ENCODE measurements at regions not wholly inside any gene's neighbourhood (a gene's known extent, or its start where the extent isn't known, plus 50 kb on each side); places are given as distances from the start of the nearest gene placed in this dataset.
"Not testable (repeated sequence)": the region's sequence is repeated elsewhere in the genome, so short reads cannot be mapped to it uniquely, and the experiment has no call there.

DNA sequence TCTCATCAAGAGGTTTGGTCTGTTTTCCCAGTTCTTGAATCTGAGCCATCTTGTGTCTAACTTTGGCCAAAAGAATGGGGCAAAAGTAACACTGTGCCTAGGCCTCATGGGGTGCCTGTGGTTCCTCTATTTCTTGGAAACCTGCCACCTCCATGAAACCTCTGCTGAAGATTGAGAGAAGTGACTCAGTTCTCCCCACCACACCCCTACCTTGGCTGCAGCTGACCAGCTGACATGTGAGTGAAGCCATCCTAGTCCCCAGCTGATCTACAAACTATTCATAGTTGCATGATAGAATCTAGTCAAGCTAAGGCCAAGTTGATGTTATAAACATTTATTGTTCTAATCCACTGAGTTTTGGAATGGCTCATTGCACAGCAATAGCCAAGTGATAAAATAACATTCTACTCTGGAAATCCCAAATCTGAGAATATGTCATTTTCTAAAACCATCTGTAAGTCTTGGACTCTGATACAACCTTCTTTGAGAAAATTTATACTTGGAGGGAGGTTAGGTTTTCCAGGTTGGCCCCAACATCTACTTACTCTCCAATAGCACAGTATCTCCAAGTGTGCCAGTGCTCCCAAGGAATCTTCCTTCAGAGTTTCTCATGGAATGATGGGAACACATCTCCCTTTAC, 107.0 kb upstream of the SMLR1 start:
- Mint-ChIP-seq H3K4me1 (peaks cover 2% of the 10 kb centered on the region), H3K9me3 (peaks cover 21% of the 10 kb centered on the region), H3K27ac (no peak overlapping the region), H3K36me3 (no peaks in the 10 kb centered on the region), H3K27me3 (ENCODE audit: low read depth) (no peaks in the 10 kb centered on the region), H3K4me3 (no peak overlapping the region)
- TF ChIP-seq, protein P1, sequence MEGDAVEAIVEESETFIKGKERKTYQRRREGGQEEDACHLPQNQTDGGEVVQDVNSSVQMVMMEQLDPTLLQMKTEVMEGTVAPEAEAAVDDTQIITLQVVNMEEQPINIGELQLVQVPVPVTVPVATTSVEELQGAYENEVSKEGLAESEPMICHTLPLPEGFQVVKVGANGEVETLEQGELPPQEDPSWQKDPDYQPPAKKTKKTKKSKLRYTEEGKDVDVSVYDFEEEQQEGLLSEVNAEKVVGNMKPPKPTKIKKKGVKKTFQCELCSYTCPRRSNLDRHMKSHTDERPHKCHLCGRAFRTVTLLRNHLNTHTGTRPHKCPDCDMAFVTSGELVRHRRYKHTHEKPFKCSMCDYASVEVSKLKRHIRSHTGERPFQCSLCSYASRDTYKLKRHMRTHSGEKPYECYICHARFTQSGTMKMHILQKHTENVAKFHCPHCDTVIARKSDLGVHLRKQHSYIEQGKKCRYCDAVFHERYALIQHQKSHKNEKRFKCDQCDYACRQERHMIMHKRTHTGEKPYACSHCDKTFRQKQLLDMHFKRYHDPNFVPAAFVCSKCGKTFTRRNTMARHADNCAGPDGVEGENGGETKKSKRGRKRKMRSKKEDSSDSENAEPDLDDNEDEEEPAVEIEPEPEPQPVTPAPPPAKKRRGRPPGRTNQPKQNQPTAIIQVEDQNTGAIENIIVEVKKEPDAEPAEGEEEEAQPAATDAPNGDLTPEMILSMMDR (IDR thresholded peaks at IDR 0.05; ENCODE audit: unreplicated experiment) = no peak
- DNase-seq (ENCODE audit: low spot score in 2 of 2, unreplicated experiment in 2 of 2) = no peak

DNA sequence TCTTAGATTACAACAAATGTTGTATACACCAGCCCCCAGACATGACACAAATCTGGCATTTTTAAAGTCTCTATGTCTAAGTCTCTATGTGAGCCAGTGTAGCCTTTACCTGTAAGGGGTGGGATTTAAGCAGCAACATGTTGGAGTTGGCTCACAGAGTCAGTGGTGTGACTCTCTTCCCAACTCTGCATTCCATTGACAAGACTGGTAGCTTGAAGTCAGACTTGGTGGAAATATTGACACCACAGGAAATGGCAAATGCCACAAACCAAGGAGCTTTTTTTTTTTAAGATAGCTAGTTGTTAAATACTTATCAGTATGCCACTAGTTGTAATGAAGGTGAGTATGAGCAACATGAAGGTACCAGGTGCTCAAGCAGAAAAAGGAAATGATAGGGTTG, 103.1 kb upstream of the SMLR1 start:
- peaks cover 21% of the 10 kb centered on the region for H3K9me3 Mint-ChIP-seq
- peaks cover 2% of the 10 kb centered on the region for H3K4me1 Mint-ChIP-seq
- H3K27ac Mint-ChIP-seq = no peak overlapping the region
- no peaks in the 10 kb centered on the region for H3K27me3 Mint-ChIP-seq (ENCODE audit: low read depth)
- TF ChIP-seq, protein P1 (IDR thresholded peaks at IDR 0.05; ENCODE audit: unreplicated experiment) = no peak
- no peak overlapping the region for H3K4me3 Mint-ChIP-seq
- no peak for DNase-seq (ENCODE audit: low spot score in 2 of 2, unreplicated experiment in 2 of 2)
- H3K36me3 Mint-ChIP-seq = peaks cover 2% of the 10 kb centered on the region

DNA sequence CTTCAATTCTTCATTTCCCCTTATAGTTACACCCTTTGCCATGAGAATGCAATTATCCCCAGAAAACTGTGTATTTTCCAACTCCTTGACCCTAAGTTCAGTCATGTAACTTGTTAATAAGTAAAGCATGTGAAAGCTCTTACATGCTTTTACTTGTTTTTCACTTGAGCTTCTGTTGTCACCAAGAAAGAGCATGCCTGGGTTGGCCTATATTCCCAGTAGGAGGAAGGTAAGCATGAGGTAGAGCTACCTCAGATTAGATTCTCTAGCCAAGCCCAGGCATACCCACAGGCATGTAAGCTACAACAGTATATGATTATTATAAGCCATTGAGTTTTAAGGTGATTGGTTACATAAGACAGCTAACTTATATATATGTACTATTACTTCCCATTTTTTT, 101.7 kb upstream of the SMLR1 start:
- H3K4me3 Mint-ChIP-seq = no peak overlapping the region
- peaks cover 2% of the 10 kb centered on the region for H3K4me1 Mint-ChIP-seq
- no peak overlapping the region for H3K27ac Mint-ChIP-seq
- no peak for DNase-seq (ENCODE audit: low spot score in 2 of 2, unreplicated experiment in 2 of 2)
- H3K9me3 Mint-ChIP-seq = peaks cover 17% of the 10 kb centered on the region
- peaks cover 2% of the 10 kb centered on the region for H3K36me3 Mint-ChIP-seq
- TF ChIP-seq, protein P1 (IDR thresholded peaks at IDR 0.05; ENCODE audit: unreplicated experiment) = no peak
- H3K27me3 Mint-ChIP-seq (ENCODE audit: low read depth) = no peaks in the 10 kb centered on the region

DNA sequence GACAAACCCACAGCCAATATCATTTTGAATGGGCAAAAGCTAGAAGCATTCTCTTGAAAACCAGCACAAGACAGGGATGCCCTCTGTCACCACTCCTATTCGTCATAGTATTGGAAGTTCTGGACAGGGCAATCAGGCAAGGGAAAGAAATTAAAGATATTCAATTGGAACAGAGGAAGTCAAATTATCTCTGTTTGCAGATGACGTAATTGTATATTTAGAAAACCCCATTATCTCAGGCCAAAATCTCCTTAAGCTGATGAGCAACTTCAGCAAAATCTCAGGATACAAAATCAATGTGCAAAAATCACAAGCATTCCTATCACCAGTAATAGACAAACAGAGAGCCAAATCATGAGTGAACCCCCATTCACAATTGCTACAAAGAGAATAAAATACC, 99.1 kb upstream of the SMLR1 start:
- not testable (repeated sequence) for DNase-seq (ENCODE audit: low spot score in 2 of 2, unreplicated experiment in 2 of 2); H3K27ac Mint-ChIP-seq; H3K27me3 Mint-ChIP-seq (ENCODE audit: low read depth); H3K4me1 Mint-ChIP-seq; H3K4me3 Mint-ChIP-seq; H3K36me3 Mint-ChIP-seq
- H3K9me3 Mint-ChIP-seq = peaks cover 17% of the 10 kb centered on the region

DNA sequence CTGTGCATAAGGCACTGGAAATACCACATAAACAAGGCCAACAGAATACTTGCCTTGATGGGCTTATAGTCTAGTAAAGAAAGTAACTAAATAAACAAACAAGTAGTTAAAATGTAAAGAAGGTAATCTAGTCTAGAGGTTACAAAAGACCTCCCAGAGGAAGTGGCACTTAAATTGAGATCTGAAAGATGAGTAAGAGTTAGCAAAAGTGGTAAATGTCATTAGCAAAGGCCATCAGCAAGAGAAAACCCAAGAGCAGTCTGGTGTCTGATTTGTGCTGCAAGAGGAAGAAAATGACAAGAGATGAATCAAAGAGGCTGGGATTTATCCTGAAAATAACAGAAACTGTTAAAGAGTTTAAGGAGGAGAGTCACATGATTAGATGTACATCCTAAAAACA, 96.6 kb upstream of the SMLR1 start:
- Mint-ChIP-seq H3K9me3 (peaks cover 17% of the 10 kb centered on the region), H3K36me3 (peaks cover 2% of the 10 kb centered on the region), H3K4me3 (no peak overlapping the region), H3K27me3 (ENCODE audit: low read depth) (no peaks in the 10 kb centered on the region), H3K4me1 (peaks cover 9% of the 10 kb centered on the region), H3K27ac (no peak overlapping the region)
- TF ChIP-seq, protein P1 (IDR thresholded peaks at IDR 0.05; ENCODE audit: unreplicated experiment) = no peak
- no peak for DNase-seq (ENCODE audit: low spot score in 2 of 2, unreplicated experiment in 2 of 2)

DNA sequence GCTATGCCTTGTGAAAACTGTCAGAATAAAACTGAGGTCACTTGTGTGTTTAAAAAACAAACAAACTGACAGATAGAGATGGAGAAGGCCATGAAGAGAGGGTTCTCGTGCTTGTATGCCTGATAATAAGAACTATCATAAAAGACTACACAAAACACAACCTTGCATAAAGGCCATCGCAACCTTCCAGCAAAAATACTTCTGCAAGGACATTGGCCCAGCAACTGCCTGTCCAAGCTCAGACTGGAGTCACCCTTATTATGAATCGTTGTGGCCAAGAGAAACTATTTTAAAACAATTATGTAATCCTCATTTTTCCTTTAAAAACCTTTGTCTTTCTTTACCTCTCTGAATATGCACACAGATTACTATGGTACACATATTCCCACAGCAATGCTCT, 93.0 kb upstream of the SMLR1 start:
- Mint-ChIP-seq H3K4me1 (peaks cover 9% of the 10 kb centered on the region), H3K36me3 (no peaks in the 10 kb centered on the region), H3K27me3 (ENCODE audit: low read depth) (no peaks in the 10 kb centered on the region), H3K27ac (no peak overlapping the region), H3K9me3 (peaks cover 1% of the 10 kb centered on the region), H3K4me3 (no peak overlapping the region)
- TF ChIP-seq, protein P1 (IDR thresholded peaks at IDR 0.05; ENCODE audit: unreplicated experiment) = no peak
- no peak for DNase-seq (ENCODE audit: low spot score in 2 of 2, unreplicated experiment in 2 of 2)

Data from mesothelial cell of epicardium (in vitro differentiated cells).